SJCRH30 (cell line): ENCODE measurements at regions not wholly inside any gene's neighbourhood (a gene's known extent, or its start where the extent isn't known, plus 50 kb on each side); places are given as distances from the start of the nearest gene placed in this dataset.

Source experiments
- DNase-seq, 2 experiments: peaks; one replicate each; pipeline ENCODE4 v3.0.0-alpha.2; 2015 to 2020
- H3K27ac ChIP-seq: fragments of 250-450 bp; sonication (Bioruptor Pico); 2 replicates; pipeline ENCODE4 v1.5.1; 2020; ENCODE audit warnings: mild to moderate bottlenecking, moderate library complexity
- H3K27me3 ChIP-seq: fragments of 250-450 bp; sonication (Bioruptor Pico); 2 replicates; pipeline ENCODE4 v1.5.1; 2020; ENCODE audit warnings: mild to moderate bottlenecking, moderate library complexity
- H3K36me3 ChIP-seq: fragments of 250-450 bp; sonication (Bioruptor Pico); 2 replicates; pipeline ENCODE4 v1.5.1; 2020; ENCODE audit warnings: mild to moderate bottlenecking, moderate library complexity
- H3K4me1 ChIP-seq: fragments of 250-450 bp; sonication (Bioruptor Pico); 2 replicates; pipeline ENCODE4 v1.5.1; 2020; ENCODE audit warnings: mild to moderate bottlenecking, moderate library complexity
- H3K4me3 ChIP-seq: fragments of 250-450 bp; sonication (Bioruptor Pico); 2 replicates; pipeline ENCODE4 v1.5.1; 2020; ENCODE audit warnings: mild to moderate bottlenecking, moderate library complexity
- H3K9me3 ChIP-seq: fragments of 250-450 bp; sonication (Bioruptor Pico); replicated peaks from 2 replicates; pipeline ENCODE4 v1.5.1; 2020; ENCODE audit warnings: mild to moderate bottlenecking, moderate library complexity

DNA sequence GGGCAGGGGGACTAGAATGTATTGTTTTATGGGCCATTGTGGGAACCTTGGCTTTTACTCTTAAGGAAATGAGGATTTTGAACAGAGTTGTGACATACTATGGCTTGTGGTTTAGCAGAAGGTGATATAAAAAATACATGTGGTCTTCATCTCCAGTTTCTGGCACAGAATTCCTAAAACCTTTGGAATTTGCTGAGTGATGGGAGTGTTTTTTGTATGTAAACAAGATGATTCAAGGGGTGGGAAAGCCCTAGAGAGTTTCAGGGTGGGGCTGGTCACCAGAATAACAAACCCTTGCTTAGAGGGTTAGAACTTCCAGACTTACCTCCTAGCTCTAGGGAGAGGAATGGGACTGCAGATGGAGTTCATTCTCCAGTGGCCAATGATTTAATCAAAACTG is 316.1 kb downstream of the PHKB start:
- DNase-seq: no peak
- H3K4me1 ChIP-seq: no peaks in the 10 kb centered on the region
- no peaks in the 10 kb centered on the region for H3K27me3 ChIP-seq

GRCh38 chr16:47774661-47775060 is 313.5 kb downstream of the PHKB start:
- Histone ChIP-seq H3K36me3 (no peaks in the 10 kb centered on the region), H3K4me1 (no peaks in the 10 kb centered on the region), H3K4me3 (no peak overlapping the region), H3K27ac (no peak overlapping the region), H3K9me3 (no peaks in the 10 kb centered on the region), H3K27me3 (no peaks in the 10 kb centered on the region)
- no peak for DNase-seq

More for the DNA sequence above, 316.1 kb downstream of the PHKB start:
- Histone ChIP-seq H3K4me3 (no peak overlapping the region), H3K9me3 (no peaks in the 10 kb centered on the region), H3K27ac (no peak overlapping the region), H3K36me3 (no peaks in the 10 kb centered on the region)

GRCh38 chr16:47753659-47754058 is 292.5 kb downstream of the PHKB start:
- Histone ChIP-seq H3K27me3 (no peaks in the 10 kb centered on the region), H3K4me1 (no peaks in the 10 kb centered on the region), H3K27ac (no peak overlapping the region), H3K9me3 (no peaks in the 10 kb centered on the region), H3K36me3 (no peaks in the 10 kb centered on the region), H3K4me3 (no peak overlapping the region)
- no peak for DNase-seq
